Stromal cell of bone marrow (primary cell): ENCODE measurements at regions not wholly inside any gene's neighbourhood (a gene's known extent, or its start where the extent isn't known, plus 50 kb on each side); places are given as distances from the start of the nearest gene placed in this dataset.
"Not testable (repeated sequence)": the region's sequence is repeated elsewhere in the genome, so short reads cannot be mapped to it uniquely, and the experiment has no call there.

Experiments
- DNase-seq: peaks from one replicate; pipeline ENCODE4 v3.0.0-alpha.2; 2012; ENCODE audit warnings: low read depth

DNA sequence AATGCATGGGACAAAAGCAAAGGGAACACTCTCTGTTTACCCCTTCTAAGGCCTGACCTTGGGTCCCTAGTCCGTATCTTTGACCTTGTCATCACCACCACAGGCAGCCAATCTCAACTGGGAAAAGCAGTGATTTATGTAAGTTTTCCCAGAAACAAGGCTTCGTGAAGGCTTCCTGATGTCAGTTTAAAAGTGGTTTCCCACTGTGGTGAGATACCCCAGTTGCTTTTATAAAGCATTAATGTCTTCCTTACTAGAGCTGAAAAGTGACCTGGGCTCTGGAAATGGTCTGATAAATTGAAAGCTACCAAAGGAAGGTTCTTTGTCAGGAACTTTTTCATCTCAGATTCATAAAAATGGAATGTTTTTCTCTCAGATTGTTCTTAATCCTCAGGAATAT is 536.4 kb upstream of the PTBP2 start:
- no peak for DNase-seq

GRCh38 chr1:96187020-96187419 is 534.6 kb upstream of the PTBP2 start:
- DNase-seq: no peak

DNA sequence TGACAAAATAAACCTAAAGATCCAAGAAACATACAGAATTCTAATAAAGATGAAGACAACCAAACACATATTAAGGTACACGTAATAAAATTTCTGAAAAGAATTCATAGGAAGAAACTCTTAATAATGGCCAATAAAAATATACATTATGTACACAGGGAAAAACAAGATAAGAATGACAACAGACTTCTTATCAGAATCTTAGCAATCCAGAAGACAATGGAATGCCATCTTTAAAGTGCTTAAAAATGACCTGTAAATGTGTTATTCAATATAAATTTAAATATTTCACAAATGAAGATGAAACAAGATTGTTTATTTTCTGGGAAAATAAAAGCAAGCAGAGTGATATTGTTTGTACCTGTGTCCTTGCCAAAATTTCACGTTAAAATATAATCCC is 530.4 kb upstream of the PTBP2 start:
- DNase-seq: no peak

DNA sequence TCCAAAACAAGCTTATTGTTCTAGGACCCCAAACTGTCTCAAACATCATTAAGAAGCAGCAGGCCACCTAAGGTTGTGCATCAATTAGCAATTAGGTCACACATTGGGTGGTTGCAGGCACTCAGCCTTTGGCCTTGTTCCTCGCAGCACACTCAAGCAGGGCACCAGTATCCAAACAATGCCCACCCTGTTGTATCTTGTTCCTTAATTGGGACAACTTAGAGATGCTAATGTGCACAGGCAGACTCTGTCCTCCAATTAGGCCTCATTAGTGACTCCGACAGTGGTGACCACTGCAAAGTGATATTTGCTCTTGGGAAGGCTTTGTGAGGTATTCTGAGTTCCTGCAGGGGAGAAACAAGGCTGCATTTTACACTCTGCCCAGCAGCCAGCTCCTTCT is 515.1 kb upstream of the PTBP2 start:
- DNase-seq: no peak

DNA sequence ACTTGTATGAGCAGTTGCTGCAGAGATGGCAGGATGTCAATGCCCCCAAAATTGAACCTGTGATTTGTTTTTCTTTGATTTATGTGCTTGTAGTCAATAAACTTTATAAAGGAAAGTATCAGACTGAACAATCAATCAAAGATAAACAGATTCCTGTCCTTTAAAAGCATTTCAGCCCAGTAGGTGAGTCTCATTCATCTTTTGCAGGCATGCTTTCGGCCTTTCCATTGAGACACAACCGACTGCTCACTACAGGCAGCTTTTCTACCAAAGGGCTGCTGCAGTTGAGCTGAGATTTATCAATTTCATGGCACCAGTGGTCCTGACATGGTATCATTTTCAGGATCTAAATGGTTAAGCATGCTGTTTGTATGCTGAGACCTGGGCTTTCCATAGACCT is 513.6 kb upstream of the PTBP2 start:
- no peak for DNase-seq

GRCh38 chr1:96208428-96208827 is 513.2 kb upstream of the PTBP2 start:
- DNase-seq: no peak

- no peak for DNase-seq
These were observed 511.5 kb upstream of the PTBP2 start for GRCh38 chr1:96210054-96210453.

- DNase-seq: no peak
These were observed 510.4 kb upstream of the PTBP2 start for GRCh38 chr1:96211202-96211601.

DNA sequence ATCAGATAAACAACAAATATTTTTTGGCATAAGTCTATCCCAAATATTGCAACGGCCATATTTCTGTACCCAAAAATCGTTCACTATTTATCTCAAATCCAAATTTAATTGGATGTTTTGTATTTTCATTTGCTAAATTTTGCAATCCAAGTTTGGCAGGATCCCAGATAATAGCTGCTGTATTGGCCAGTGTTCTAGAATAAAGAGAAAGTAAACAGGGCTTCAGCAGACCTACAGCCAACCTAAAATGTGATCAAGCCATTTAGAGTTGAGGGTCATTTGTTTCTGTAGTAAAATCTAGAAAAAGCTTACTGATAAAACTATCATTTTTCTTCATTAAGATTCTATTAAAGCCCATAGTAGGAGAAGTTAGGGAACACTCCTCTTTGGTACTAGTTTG is 506.6 kb upstream of the PTBP2 start:
- no peak for DNase-seq

- no peak for DNase-seq
These were observed 500.9 kb upstream of the PTBP2 start for GRCh38 chr1:96220651-96221050.

- DNase-seq: no peak
These were observed 498.9 kb upstream of the PTBP2 start for GRCh38 chr1:96222701-96223100.

DNA sequence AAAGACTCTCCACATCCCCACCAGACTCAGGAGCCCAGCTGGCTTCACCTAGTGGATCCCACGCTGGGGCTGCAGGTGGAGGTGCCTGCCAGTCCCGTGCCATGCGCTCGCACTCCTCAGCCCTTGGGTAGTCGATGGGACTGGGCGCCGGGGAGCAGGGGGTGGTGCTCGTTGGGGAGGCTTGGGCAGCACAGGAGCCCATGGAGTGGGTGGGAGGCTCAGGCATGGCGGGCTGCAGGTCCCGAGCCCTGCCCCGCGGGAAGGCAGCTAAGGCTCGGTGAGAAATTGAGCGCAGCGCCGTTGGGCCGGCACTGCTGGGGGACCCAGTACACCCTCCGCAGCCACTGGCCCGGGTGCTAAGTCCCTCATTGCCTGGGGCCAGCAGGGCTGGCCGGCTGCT is 497.4 kb upstream of the PTBP2 start:
- not testable (repeated sequence) for DNase-seq

DNA sequence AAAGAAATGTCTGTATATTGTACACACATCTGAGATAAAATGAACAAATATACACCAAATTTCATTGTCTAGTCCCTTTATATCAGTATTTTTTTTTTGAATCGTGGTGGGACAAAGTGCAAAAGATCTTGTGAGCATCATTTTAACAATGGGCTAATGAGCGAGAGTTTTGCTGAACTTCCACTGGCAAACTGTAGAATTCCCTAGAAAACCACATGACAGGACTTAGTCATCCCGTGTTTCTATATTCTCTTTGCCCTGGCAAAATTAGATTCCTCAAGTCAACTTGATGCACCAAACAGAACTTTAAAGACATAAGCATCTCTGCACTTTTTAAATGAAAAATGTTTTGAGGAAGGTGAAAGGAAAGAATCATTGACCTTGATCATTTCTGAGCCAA is 488.2 kb upstream of the PTBP2 start:
- no peak for DNase-seq

DNA sequence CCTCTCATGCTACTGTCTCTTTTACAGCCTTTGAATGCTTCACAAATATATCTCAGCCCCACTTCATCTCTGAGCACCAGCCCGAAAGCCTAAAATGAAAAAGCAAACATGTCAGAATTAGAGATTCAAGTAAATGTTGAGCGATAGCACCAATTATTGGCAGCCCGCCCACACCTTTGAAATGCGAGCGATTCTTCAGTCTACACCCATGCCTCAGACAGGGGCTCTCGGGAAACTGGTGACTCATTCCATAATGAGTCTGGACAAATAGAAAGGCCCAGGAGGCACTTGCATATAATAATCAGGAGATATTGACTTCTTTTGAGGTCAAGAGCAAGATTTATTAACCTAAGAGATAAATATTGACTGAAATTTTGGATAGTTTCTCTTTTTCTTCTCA is 487.3 kb upstream of the PTBP2 start:
- DNase-seq: no peak

GRCh38 chr1:96236156-96236739 is 485.3 kb upstream of the PTBP2 start:
- peak; percentile 50 for DNase-seq

- no peak for DNase-seq
These were observed 483.2 kb upstream of the PTBP2 start for GRCh38 chr1:96238426-96238825.

GRCh38 chr1:96240438-96240837 is 481.1 kb upstream of the PTBP2 start:
- no peak for DNase-seq

- DNase-seq: peak; percentile 51
These were observed 468.1 kb upstream of the PTBP2 start for GRCh38 chr1:96253246-96254035.

DNA sequence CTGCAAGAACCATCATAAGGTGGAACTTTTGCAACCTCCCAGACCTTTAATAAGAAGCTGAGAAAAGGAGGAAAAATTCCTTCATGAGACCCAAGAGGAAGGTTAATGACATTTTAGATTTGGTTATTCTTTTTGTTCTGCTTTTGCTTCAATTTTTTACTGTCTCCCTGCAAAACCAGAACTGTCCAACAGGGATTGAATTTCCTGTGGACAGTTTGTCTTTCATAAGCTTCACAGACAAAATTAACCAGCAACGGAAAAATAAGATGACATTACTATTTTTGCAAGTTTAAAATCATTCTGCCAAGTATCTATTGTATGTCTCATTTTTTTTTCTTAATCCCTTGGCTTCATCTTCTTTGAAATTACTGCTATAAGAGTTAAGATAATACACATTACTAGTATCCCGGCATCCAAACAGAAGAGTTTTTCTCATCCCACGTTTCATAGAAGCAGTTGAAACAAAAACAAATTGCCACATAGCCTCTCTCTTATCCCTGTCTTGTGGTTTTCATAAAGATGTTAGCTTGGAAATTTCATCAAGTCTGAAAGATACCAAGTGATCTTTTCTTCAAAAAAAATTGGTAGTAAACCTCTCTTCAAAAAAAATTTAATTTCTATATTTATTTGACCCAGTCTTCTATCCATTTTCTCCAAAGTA is 465.3 kb upstream of the PTBP2 start:
- peak; percentile 25 for DNase-seq

GRCh38 chr1:96259399-96259798 is 462.2 kb upstream of the PTBP2 start:
- no peak for DNase-seq

DNA sequence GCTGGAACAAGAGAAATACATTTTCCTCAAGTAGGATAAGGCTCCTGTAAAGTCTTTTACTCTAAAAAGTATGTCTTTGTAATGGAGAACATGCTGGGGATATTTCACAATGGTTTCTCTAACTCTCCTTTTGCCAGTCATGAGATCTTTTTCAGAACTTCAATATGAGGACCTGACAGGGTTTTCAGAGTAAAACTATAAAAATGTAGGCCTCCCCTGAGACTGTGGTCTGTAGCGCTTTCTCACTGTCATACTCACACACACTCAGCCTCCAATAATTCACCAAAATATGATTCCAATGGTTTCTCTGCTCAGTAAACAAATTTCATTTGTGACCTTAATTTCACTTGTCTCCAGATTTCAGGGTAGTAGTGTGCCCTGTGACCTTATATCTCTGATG is 440.1 kb upstream of the PTBP2 start:
- DNase-seq: peak; percentile 64

DNA sequence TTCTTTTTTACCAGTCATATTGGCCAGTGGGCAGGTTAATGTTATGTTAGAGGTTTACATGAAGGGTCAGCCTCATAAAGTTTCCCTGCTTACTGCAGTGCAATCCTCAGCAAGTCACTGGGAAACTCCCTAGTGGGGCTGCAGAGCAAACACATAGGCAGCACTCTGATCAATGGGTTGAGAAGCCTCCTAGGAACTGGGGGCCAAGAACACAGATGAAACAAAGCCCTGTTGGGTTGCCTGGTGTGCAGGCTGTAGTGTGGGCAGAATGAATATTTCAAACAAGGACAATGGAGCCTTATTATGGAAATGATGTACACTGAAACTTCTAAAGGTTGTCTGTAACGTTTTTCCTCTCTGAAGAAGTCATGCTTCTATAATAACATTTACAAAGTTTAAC is 431.6 kb upstream of the PTBP2 start:
- no peak for DNase-seq

- no peak for DNase-seq
These were observed 430.8 kb upstream of the PTBP2 start for GRCh38 chr1:96290801-96291200.

GRCh38 chr1:96291468-96291867 is 430.1 kb upstream of the PTBP2 start:
- no peak for DNase-seq
